ENCODE measurements at regions not wholly inside any gene's neighbourhood (a gene's known extent, or its start where the extent isn't known, plus 50 kb on each side); places are given as distances from the start of the nearest gene placed in this dataset.

GRCh38 chr5:120152472-120152871, 311.6 kb upstream of the PRR16 start:
- DNase-seq (ENCODE audit: low read depth in 1 of 2, low spot score in 1 of 2): peak in 1 of 2 experiments; percentile 43
- CTCF ChIA-PET: no interaction called here

GRCh38 chr5:120152931-120153330, 311.2 kb upstream of the PRR16 start:
- ATAC-seq (no peak), DNase-seq (ENCODE audit: low read depth in 1 of 2, low spot score in 1 of 2) (no peak), FAIRE-seq (no peak)
- peak overlapping the region; percentile 21 to 36; a peak in 3 of 6 replicates for H3K27ac ChIP-seq
- CTCF ChIA-PET: no interaction called here
- peak overlapping the region; percentile 50 for H3K4me2 ChIP-seq
- peaks cover 8% of the 10 kb centered on the region; the same call in 1 of the 3 replicates for H3K4me1 ChIP-seq
- 62% methylated on average over 4 of the region's 4 CpGs for WGBS (ENCODE audit: missing lambda C conversion rate)
- H3K4me3 ChIP-seq: no peak overlapping the region
- TF ChIP-seq HMGXB4 (CRISPR knock-in tag; IDR thresholded peaks at IDR 0.05; ENCODE audit: borderline replicate concordance) (no peak), CEBPB (IDR thresholded peaks at IDR 0.05) (no peak), GATA3 (IDR thresholded peaks at IDR 0.05; ENCODE audit: borderline replicate concordance) (no peak), EHF (CRISPR knock-in tag; IDR thresholded peaks at IDR 0.05) (no peak), FOSL2 (IDR thresholded peaks at IDR 0.05) (no peak), FOSL2 (CRISPR knock-in tag; IDR thresholded peaks at IDR 0.05) (no peak), RNF2 (IDR thresholded peaks at IDR 0.05; ENCODE audit: borderline replicate concordance, low read depth) (no peak), CBX8 (IDR thresholded peaks at IDR 0.05) (no peak), MYC (IDR thresholded peaks at IDR 0.05; ENCODE audit: borderline replicate concordance, low read length) (no peak), BHLHE40 (IDR thresholded peaks at IDR 0.05; ENCODE audit: low read depth, low read length) (no peak), HEYL (CRISPR knock-in tag; IDR thresholded peaks at IDR 0.05) (no peak), CBX2 (IDR thresholded peaks at IDR 0.05; ENCODE audit: borderline replicate concordance, low read depth) (no peak), HDAC2 (IDR thresholded peaks at IDR 0.05) (no peak), ATOH8 (CRISPR knock-in tag; IDR thresholded peaks at IDR 0.05; ENCODE audit: low read depth) (no peak), MAZ (IDR thresholded peaks at IDR 0.05; ENCODE audit: borderline replicate concordance, low read depth, low read length) (no peak)
- no peaks in the 10 kb centered on the region for H3K9me3 ChIP-seq
- POLR2A ChIA-PET: no interaction called here

More at GRCh38 chr5:120152472-120152871, 311.6 kb upstream of the PRR16 start:
- 39% methylated on average over 2 of the region's 2 CpGs for WGBS (ENCODE audit: missing lambda C conversion rate)
- Histone ChIP-seq H3K4me1 (peaks cover 8% of the 10 kb centered on the region; the same call in 1 of the 3 replicates), H3K9me3 (no peaks in the 10 kb centered on the region), H3K4me2 (peak overlapping the region; percentile 50), H3K27ac (peak overlapping the region; percentile 21 to 36; a peak in 3 of 6 replicates), H3K4me3 (no peak overlapping the region)
- TF ChIP-seq E2F6 (IDR thresholded peaks at IDR 0.05; ENCODE audit: borderline replicate concordance, low read depth): no peak
- TF ChIP-seq FOSL2 (IDR thresholded peaks at IDR 0.05): no peak
- TF ChIP-seq FOSL2 (CRISPR knock-in tag; IDR thresholded peaks at IDR 0.05): peak; percentile 29; the same call in 1 of the 2 replicates
- FAIRE-seq: no peak
- peak; percentile 65 to 77; a peak in 4 of 6 replicates for ATAC-seq
- POLR2A ChIA-PET: no interaction called here

- POLR2A ChIA-PET: no interaction called here
- CTCF ChIA-PET: no interaction called here
- TF ChIP-seq MAX (IDR thresholded peaks at IDR 0.05) (no peak), JUNB (IDR thresholded peaks at IDR 0.05) (no peak)
- Histone ChIP-seq H3K4me3 (no peak overlapping the region), H3K27ac (no peak overlapping the region), H3K4me1 (peaks cover 8% of the 10 kb centered on the region; the same call in 1 of the 3 replicates), H3K4me2 (no peak overlapping the region), H3K9me3 (no peaks in the 10 kb centered on the region)
- DNase-seq (ENCODE audit: low read depth in 1 of 2, low spot score in 1 of 2) (no peak), FAIRE-seq (no peak), ATAC-seq (no peak)
- 57% methylated on average over 2 of the region's 2 CpGs for WGBS (ENCODE audit: missing lambda C conversion rate)
Measured at GRCh38 chr5:120153551-120153950, 310.5 kb upstream of the PRR16 start.

GRCh38 chr5:120155873-120156272, 308.2 kb upstream of the PRR16 start:
- ATAC-seq (no peak), DNase-seq (ENCODE audit: low read depth in 1 of 2, low spot score in 1 of 2) (no peak), FAIRE-seq (no peak)
- Histone ChIP-seq H3K27ac (no peak overlapping the region), H3K4me3 (no peak overlapping the region), H3K4me1 (peaks cover 17% of the 10 kb centered on the region; the same call in 2 of the 3 replicates), H3K4me2 (no peak overlapping the region), H3K9me3 (no peaks in the 10 kb centered on the region)
- POLR2A ChIA-PET: no interaction called here
- 48% methylated on average over 1 of the region's 1 CpG for WGBS (ENCODE audit: missing lambda C conversion rate)
- peak in 1 of 2 experiments; percentile 48; a peak in 1 of 4 replicates for TF ChIP-seq CEBPB (IDR thresholded peaks at IDR 0.05)
- TF ChIP-seq TP53 (CRISPR knock-in tag; IDR thresholded peaks at IDR 0.05): no peak
- CTCF ChIA-PET: no interaction called here

Data from A549 (cell line).